Stimulated activated effector memory CD8-positive, alpha-beta T cell treated with anti-CD3 and anti-CD28 coated beads, Interleukin-12 subunit alpha, Interleukin-12 subunit beta, amount 100 ng/mL, for 72 hours (primary cell): ENCODE measurements at regions not wholly inside any gene's neighbourhood (a gene's known extent, or its start where the extent isn't known, plus 50 kb on each side); places are given as distances from the start of the nearest gene placed in this dataset.
A peak's percentile ranks its signal among the peaks of the same experiment; 100 is the strongest.

Source experiments
- ATAC-seq: fragments of 150-1000 bp; cut with Tn5 transposase; 2 replicates; pipeline ENCODE4 v1.10.0; 2021
- DNase-seq, 2 donors: peaks; one replicate each; pipeline ENCODE4 v3.0.0; 2021 to 2022; ENCODE audit warnings: low spot score in 2 of 2
- H3K27ac Mint-ChIP-seq: one replicate; pipeline ENCODE4 v1.8.0; 2022; ENCODE audit warnings: mild to moderate bottlenecking, mixed read lengths
- H3K36me3 Mint-ChIP-seq: one replicate; pipeline ENCODE4 v1.8.0; 2022; ENCODE audit warnings: mild to moderate bottlenecking, mixed read lengths
- H3K4me1 Mint-ChIP-seq: one replicate; pipeline ENCODE4 v1.8.0; 2022; ENCODE audit warnings: mixed read lengths
- H3K4me3 Mint-ChIP-seq: one replicate; pipeline ENCODE4 v1.8.0; 2022; ENCODE audit warnings: mild to moderate bottlenecking, mixed read lengths
- H3K9me3 Mint-ChIP-seq: one replicate; pipeline ENCODE4 v1.8.0; 2022; ENCODE audit warnings: mixed read lengths

- Mint-ChIP-seq H3K27ac (peak overlapping the region; percentile 59), H3K4me3 (peak overlapping the region; percentile 75), H3K9me3 (no peaks in the 10 kb centered on the region), H3K4me1 (peaks cover 6% of the 10 kb centered on the region), H3K36me3 (no peaks in the 10 kb centered on the region)
- ATAC-seq (no peak), DNase-seq (peak in 1 of 2 donors; percentile 62)
Observed at GRCh38 chr22:46036558-46037408, 59.8 kb upstream of the WNT7B start.

GRCh38 chr22:46038174-46038487, 61.2 kb upstream of the WNT7B start:
- Mint-ChIP-seq H3K9me3 (no peaks in the 10 kb centered on the region), H3K4me1 (peaks cover 6% of the 10 kb centered on the region), H3K27ac (no peak overlapping the region), H3K36me3 (no peaks in the 10 kb centered on the region), H3K4me3 (no peak overlapping the region)
- ATAC-seq (no peak), DNase-seq (no peak)

DNA sequence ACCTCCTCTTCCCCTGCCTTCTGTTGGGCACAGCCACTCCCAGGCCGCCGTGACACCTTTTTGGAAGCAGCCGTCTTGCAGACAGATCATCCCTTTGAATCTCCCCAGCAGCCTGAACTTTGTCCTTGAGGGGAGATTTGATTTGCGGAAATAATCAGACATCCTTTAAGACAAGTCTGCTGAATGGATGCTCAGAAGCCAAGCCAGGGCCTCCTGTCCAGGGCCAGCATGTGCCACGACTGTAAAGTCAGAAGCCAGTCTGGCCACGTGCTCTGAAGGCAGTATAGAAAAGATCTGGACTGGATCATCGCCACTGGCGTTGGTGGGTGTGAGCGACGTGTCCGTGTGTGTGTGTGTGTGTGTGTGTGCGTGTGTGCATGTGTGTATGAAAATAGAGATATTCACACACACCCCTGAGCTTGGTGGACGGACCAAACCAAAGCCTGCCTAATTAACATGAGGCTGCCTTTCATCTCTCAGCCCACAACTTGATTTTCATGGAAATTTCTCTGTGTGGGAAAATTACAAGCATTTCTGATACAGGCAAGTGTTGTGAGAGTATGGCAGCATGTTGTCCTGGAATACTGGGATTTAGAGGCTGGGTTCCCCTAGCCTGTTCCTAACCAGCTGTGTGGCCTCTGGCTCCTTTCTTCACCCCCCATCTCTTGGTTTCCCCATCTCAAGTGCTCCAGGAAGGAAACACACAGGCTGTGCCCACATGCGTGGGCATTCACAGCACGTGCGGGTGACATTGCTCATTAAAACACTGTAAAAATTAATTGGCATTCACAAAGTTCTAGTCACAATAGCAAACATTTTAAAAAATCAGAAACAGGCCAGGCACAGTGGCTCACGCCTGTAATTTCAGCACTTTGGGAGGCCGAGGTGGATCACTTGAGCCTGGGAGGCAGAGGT, 61.8 kb upstream of the WNT7B start:
- no peak for DNase-seq
- ATAC-seq: no peak
- Mint-ChIP-seq H3K9me3 (no peaks in the 10 kb centered on the region), H3K4me1 (peaks cover 6% of the 10 kb centered on the region), H3K36me3 (no peaks in the 10 kb centered on the region), H3K27ac (no peak overlapping the region), H3K4me3 (no peak overlapping the region)

DNA sequence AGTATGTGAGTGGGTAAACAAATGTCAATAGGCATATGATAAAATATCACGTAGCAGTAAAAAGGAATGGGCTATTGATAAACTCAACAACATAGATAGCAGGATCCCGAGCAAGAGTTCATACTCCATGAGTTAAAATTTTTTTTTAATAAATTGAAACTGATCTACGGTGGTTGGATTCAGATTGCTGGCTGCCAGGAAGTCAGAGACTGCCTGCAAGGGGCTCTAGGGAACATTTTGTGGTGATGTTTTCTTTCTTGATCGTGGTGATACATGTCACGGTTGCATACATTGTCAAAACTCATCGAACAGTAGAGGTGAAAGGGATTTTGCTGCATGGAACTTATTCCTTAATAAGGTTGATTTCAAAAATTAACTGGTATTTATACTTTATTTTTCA, 62.6 kb upstream of the WNT7B start:
- H3K36me3 Mint-ChIP-seq: no peaks in the 10 kb centered on the region
- H3K9me3 Mint-ChIP-seq: no peaks in the 10 kb centered on the region
- DNase-seq: no peak
- no peak overlapping the region for H3K4me3 Mint-ChIP-seq
- ATAC-seq: no peak
- no peak overlapping the region for H3K27ac Mint-ChIP-seq
- H3K4me1 Mint-ChIP-seq: peaks cover 6% of the 10 kb centered on the region

- Mint-ChIP-seq H3K9me3 (no peaks in the 10 kb centered on the region), H3K27ac (no peak overlapping the region), H3K4me1 (peaks cover 6% of the 10 kb centered on the region), H3K4me3 (no peak overlapping the region), H3K36me3 (no peaks in the 10 kb centered on the region)
- ATAC-seq (no peak), DNase-seq (no peak)
Observed at GRCh38 chr22:46040471-46041465, 63.8 kb upstream of the WNT7B start.

GRCh38 chr22:46041642-46042041, 64.7 kb upstream of the WNT7B start:
- H3K4me1 Mint-ChIP-seq: peaks cover 6% of the 10 kb centered on the region
- H3K36me3 Mint-ChIP-seq: no peaks in the 10 kb centered on the region
- DNase-seq: no peak
- H3K4me3 Mint-ChIP-seq: no peak overlapping the region
- no peak for ATAC-seq
- no peak overlapping the region for H3K27ac Mint-ChIP-seq
- no peaks in the 10 kb centered on the region for H3K9me3 Mint-ChIP-seq

- no peak overlapping the region for H3K4me3 Mint-ChIP-seq
- no peak for DNase-seq
- H3K27ac Mint-ChIP-seq: no peak overlapping the region
Observed at GRCh38 chr22:46042786-46043185, 65.8 kb upstream of the WNT7B start.

DNA sequence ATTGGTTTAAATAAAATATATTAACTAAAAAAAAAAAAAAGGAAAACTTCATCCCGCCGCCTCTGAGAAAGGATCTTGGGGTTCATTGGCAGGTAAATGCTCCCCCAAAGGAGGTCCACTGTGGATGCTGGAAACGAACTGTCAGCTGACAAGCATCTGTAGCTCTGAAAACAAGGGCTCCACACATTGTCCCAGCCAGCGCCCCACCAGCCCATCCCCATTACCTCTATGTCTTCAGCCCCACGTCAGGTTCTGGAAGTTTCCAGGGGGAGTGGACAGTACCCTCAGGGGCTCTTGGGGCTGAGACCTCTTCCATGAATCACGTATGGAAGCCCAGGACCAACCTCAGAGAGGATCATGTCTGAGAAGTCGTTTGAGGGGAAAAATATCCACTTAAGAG, 66.4 kb upstream of the WNT7B start:
- Mint-ChIP-seq H3K9me3 (no peaks in the 10 kb centered on the region), H3K36me3 (no peaks in the 10 kb centered on the region), H3K4me1 (no peaks in the 10 kb centered on the region), H3K27ac (peak overlapping the region; percentile 26), H3K4me3 (peak overlapping the region; percentile 60)
- DNase-seq (no peak), ATAC-seq (no peak)

More at GRCh38 chr22:46042786-46043185, 65.8 kb upstream of the WNT7B start:
- Mint-ChIP-seq H3K9me3 (no peaks in the 10 kb centered on the region), H3K36me3 (no peaks in the 10 kb centered on the region), H3K4me1 (no peaks in the 10 kb centered on the region)
- ATAC-seq: no peak

DNA sequence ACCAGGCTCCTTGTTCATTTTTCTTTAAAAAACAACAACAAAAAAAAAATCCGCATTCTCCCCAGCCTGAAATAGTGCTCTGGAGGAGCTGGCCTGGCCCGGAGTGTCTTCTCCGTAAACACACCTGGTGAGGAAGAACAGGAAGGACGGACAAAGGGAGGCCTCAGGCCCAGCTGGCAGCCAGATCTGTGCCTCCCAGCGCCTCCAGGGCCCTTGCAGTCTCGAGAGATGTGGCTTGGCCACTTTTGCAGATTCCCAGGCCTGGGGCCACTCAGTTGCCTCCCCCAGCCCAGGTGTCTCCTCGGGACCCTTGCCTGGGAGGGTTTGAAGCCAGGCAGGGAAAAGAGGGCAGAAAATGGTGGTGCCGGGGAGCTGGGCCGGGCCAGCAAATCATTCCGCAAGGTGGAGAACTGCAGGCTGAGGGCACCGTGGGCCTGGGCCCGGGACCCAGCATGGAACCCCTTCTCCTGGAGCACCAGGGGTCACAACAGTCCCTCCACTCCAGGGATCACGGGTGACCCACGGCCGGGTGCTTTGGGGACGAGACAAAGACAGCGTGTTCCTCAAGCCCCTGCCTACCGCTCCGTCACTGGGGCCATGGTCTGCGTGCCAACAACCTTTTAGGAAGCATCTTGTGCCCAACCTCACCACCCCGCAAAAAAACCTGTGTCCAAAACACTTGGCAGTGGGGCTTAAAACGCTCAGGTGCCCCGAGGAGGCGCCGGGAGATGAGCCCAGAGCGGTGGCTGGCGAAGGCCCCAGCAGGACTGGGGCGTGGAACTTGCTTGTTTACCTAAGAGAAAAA, 67.1 kb upstream of the WNT7B start:
- no peaks in the 10 kb centered on the region for H3K4me1 Mint-ChIP-seq
- peak overlapping the region; percentile 60 for H3K4me3 Mint-ChIP-seq
- H3K9me3 Mint-ChIP-seq: no peaks in the 10 kb centered on the region

DNA sequence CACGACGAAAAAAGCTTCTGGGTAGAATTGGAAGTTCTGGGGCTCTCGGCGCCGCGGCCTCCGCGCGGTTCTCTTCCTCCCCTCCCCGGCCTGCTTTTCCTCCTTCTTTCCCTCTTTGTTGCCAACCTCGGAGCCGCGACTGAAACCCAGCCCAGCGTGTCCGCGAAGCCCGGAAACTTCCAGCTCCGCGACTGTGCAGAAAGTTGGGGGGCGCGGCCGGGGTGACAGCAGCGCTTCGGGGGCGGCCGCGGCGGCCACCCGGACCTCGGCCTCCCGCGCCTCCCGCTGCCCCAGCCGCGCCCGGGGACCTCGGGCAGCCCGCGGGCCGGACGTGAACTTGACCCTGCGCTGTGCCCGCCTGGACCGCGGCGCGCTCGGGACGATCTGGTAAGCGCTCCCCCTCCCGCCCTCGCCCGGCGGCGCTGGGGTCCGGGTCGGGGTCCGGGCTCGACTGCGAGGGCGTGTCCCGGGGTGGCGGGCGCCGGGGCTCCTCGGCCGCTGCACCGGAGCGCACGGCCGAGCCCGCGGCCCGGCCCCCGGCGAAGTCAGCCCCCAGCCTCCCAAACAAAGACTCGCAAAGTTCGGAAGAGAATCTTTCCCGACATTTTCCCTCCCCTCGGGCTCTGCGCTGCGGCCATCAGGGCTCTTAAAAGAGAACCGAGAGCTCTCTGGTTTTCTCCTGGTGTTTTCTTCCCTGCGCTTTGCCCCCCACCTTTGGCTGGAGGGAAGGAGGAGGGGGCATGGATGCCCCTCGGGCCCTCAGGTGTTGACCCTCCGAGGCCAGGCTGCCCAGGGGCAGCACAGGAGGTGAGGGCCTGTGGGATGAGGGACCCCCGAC, 67.9 kb upstream of the WNT7B start:
- Mint-ChIP-seq H3K36me3 (no peaks in the 10 kb centered on the region), H3K4me1 (no peaks in the 10 kb centered on the region), H3K4me3 (peak overlapping the region; percentile 60), H3K27ac (no peak overlapping the region), H3K9me3 (no peaks in the 10 kb centered on the region)
- DNase-seq (no peak), ATAC-seq (peak; percentile 44)

More for the DNA sequence above, 67.1 kb upstream of the WNT7B start:
- ATAC-seq (peak; percentile 45), DNase-seq (no peak)
- H3K36me3 Mint-ChIP-seq: no peaks in the 10 kb centered on the region
- peak overlapping the region; percentile 26 for H3K27ac Mint-ChIP-seq

GRCh38 chr22:46045459-46046298, 68.7 kb upstream of the WNT7B start:
- peak; percentile 12 for ATAC-seq
- Mint-ChIP-seq H3K4me1 (no peaks in the 10 kb centered on the region), H3K27ac (no peak overlapping the region)

DNA sequence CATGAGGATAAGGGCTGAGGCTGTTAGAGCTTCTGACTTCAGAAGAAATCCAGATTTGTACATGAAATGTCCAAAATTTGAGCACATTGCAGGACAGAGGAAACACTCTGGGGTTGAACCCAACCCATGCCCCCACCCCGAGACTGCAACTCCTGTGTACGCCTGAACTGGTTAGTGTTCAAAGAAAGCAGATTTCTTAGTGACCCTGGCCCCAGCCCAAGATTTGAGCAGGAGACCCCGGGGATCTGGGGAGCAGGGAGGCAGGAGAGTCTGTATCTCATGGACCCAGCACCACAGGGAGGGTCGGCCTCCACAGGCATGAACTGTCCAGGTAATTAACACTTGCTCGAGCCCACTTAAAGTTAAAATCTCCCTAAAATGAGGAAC, 69.3 kb upstream of the WNT7B start:
- Mint-ChIP-seq H3K9me3 (no peaks in the 10 kb centered on the region), H3K27ac (no peak overlapping the region), H3K4me1 (no peaks in the 10 kb centered on the region), H3K36me3 (no peaks in the 10 kb centered on the region), H3K4me3 (no peak overlapping the region)
- no peak for ATAC-seq
- DNase-seq: no peak

More at GRCh38 chr22:46045459-46046298, 68.7 kb upstream of the WNT7B start:
- H3K4me3 Mint-ChIP-seq: peak overlapping the region; percentile 60
- no peaks in the 10 kb centered on the region for H3K9me3 Mint-ChIP-seq
- no peaks in the 10 kb centered on the region for H3K36me3 Mint-ChIP-seq
- no peak for DNase-seq

DNA sequence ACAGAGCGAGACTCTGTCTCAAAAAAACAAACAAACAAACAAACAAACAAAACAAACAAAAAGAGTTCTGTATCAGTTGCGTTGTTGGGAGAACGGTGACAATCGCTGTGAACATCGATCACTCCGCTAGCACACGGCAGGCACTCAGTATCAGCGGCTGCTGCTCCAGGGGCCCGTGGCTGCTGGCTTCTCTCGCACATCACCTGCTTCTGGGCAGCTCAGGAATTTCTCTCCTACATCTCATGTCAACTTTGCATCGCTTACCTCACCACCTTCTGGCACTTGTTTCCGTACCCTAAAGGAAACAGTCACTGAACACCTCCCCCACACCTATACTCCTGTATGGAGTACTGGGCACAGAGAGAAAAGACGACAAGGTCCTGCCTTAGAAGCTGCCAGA, 70.3 kb upstream of the WNT7B start:
- no peak overlapping the region for H3K27ac Mint-ChIP-seq
- no peak for DNase-seq

More for the DNA sequence above, 70.3 kb upstream of the WNT7B start:
- H3K9me3 Mint-ChIP-seq: no peaks in the 10 kb centered on the region
- no peak for ATAC-seq
- H3K4me1 Mint-ChIP-seq: no peaks in the 10 kb centered on the region
- no peaks in the 10 kb centered on the region for H3K36me3 Mint-ChIP-seq
- no peak overlapping the region for H3K4me3 Mint-ChIP-seq
